ENCODE measurements at regions not wholly inside any gene's neighbourhood (a gene's known extent, or its start where the extent isn't known, plus 50 kb on each side); places are given as distances from the start of the nearest gene placed in this dataset.

DNA sequence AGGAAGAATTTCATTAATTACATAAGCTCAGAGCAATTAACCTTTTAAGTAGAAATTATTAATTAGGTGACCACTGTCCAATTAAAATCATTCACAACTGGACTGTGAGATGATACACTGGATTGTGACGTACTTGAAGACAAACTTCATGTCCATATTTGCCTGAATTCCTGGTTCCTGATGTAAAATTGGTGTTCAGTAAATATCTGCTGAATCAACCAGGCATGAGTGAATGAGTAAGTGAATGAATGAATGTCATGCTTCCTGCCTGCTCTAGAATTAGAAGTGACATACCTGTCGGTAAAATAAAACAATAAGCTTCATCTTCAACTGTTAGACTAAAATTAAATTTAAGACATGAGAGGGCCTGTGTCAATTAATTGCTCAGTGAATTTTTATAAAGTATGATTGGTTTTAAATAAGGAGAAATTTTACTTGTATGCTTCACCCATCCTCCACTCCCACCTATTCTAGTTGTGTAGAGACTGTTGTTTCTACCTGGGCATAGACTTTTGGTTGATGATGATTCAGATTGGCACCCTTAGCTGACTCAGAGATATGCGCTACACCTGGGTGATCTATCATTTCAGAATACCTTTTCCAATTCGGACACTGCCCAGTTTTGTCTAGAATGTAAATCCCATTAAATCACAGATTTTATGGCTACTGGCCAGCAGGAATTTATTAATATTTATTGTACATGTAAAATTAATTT is 56.9 kb upstream of the PTGS2 start:
- Histone ChIP-seq H3K4me3 (ENCODE audit: insufficient read depth, low read depth, low read length) (no peak overlapping the region), H4K91ac (ENCODE audit: insufficient read depth, low read depth, low read length) (no peak overlapping the region), H3K27me3 (ENCODE audit: control insufficient read depth, insufficient read depth, low read length) (no peaks in the 10 kb centered on the region), H2AK9ac (replicated peaks; ENCODE audit: low read depth, low read length, poor library complexity) (no peak overlapping the region), H2BK20ac (ENCODE audit: low read depth, low read length) (no peak overlapping the region), H2BK120ac (ENCODE audit: low read depth, low read length) (no peak overlapping the region), H2BK5ac (ENCODE audit: low read depth, low read length, poor library complexity, severe bottlenecking) (no peak overlapping the region), H2AK5ac (ENCODE audit: low read depth, low read length) (no peak overlapping the region), H3K27ac (ENCODE audit: insufficient read depth, low read length) (no peak overlapping the region), H2AFZ (replicated peaks; ENCODE audit: low read length, poor library complexity) (no peak overlapping the region), H4K8ac (ENCODE audit: low read depth in 2 of 2, low read length in 2 of 2) (no peak overlapping the region), H3K4ac (ENCODE audit: low read depth, low read length) (no peak overlapping the region), H3K56ac (ENCODE audit: extremely low read depth, insufficient read depth, low read length) (no peak overlapping the region), H4K5ac (ENCODE audit: low read depth, low read length) (no peak overlapping the region), H2BK15ac (ENCODE audit: low read depth, low read length) (no peak overlapping the region), H3K36me3 (ENCODE audit: control insufficient read depth, insufficient read depth, low read length) (no peaks in the 10 kb centered on the region), H3K9me1 (ENCODE audit: insufficient read depth, low read length) (no peaks in the 10 kb centered on the region), H3K23ac (ENCODE audit: low read depth, low read length) (no peak overlapping the region), H3K18ac (ENCODE audit: low read depth, low read length) (no peak overlapping the region), H3K79me1 (ENCODE audit: low read depth in 1 of 2, low read length in 2 of 2) (no peaks in the 10 kb centered on the region), H3K4me2 (ENCODE audit: low read depth, low read length) (no peak overlapping the region), H3K14ac (replicated peaks; ENCODE audit: low read depth, low read length) (no peak overlapping the region), H3K9me3 (ENCODE audit: control insufficient read depth, insufficient read depth, low read length) (no peaks in the 10 kb centered on the region), H4K20me1 (ENCODE audit: insufficient read depth, low read length) (no peaks in the 10 kb centered on the region), H3K9ac (ENCODE audit: low read depth, low read length) (no peak overlapping the region), H3K4me1 (ENCODE audit: control insufficient read depth, insufficient read depth, low read length) (no peaks in the 10 kb centered on the region)
- WGBS, 2 experiments (ENCODE audit: extremely low coverage in 2 of 2, insufficient read length in 1 of 2), result no CpG with 5 or more reads among the region's 4 CpGs
- intact Hi-C loops (cut with micrococcal nuclease), result no loop called here
- DNase-seq (no peak), ATAC-seq (ENCODE audit: low read depth) (no peak)
- TF ChIP-seq CEBPB (IDR thresholded peaks at IDR 0.05; ENCODE audit: low read depth, low read length) (no peak), CHD1 (IDR thresholded peaks at IDR 0.05; ENCODE audit: low read depth, low read length) (no peak), MXI1 (IDR thresholded peaks at IDR 0.05; ENCODE audit: borderline replicate concordance, low read depth, low read length) (no peak), BHLHE40 (IDR thresholded peaks at IDR 0.05; ENCODE audit: low read depth, low read length) (no peak), MAFK (IDR thresholded peaks at IDR 0.05; ENCODE audit: low read depth, low read length) (no peak), ELK1 (IDR thresholded peaks at IDR 0.05; ENCODE audit: borderline replicate concordance, low read depth, low read length) (no peak), SMC3 (IDR thresholded peaks at IDR 0.05; ENCODE audit: low read depth, low read length) (no peak), POLR2A (IDR thresholded peaks at IDR 0.05; ENCODE audit: low read depth, low read length) (no peak), NFE2L2 (IDR thresholded peaks at IDR 0.05; ENCODE audit: low read depth, low read length) (no peak), MAZ (IDR thresholded peaks at IDR 0.05; ENCODE audit: borderline replicate concordance, low read depth, low read length) (no peak), RCOR1 (IDR thresholded peaks at IDR 0.05; ENCODE audit: insufficient replicate concordance, low read length) (no peak), RFX5 (IDR thresholded peaks at IDR 0.05; ENCODE audit: low read depth, low read length) (no peak), RAD21 (IDR thresholded peaks at IDR 0.05; ENCODE audit: low read length) (no peak), FOS (IDR thresholded peaks at IDR 0.05; ENCODE audit: low read depth, low read length) (no peak)
- TF ChIP-seq, protein P1, sequence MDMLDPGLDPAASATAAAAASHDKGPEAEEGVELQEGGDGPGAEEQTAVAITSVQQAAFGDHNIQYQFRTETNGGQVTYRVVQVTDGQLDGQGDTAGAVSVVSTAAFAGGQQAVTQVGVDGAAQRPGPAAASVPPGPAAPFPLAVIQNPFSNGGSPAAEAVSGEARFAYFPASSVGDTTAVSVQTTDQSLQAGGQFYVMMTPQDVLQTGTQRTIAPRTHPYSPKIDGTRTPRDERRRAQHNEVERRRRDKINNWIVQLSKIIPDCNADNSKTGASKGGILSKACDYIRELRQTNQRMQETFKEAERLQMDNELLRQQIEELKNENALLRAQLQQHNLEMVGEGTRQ (IDR thresholded peaks at IDR 0.05; ENCODE audit: low read depth, low read length), result no peak
- TF ChIP-seq, protein P2, sequence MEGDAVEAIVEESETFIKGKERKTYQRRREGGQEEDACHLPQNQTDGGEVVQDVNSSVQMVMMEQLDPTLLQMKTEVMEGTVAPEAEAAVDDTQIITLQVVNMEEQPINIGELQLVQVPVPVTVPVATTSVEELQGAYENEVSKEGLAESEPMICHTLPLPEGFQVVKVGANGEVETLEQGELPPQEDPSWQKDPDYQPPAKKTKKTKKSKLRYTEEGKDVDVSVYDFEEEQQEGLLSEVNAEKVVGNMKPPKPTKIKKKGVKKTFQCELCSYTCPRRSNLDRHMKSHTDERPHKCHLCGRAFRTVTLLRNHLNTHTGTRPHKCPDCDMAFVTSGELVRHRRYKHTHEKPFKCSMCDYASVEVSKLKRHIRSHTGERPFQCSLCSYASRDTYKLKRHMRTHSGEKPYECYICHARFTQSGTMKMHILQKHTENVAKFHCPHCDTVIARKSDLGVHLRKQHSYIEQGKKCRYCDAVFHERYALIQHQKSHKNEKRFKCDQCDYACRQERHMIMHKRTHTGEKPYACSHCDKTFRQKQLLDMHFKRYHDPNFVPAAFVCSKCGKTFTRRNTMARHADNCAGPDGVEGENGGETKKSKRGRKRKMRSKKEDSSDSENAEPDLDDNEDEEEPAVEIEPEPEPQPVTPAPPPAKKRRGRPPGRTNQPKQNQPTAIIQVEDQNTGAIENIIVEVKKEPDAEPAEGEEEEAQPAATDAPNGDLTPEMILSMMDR (conservative IDR thresholded peaks at IDR 0.05; ENCODE audit: low read depth, low read length), result no peak
- no TSS peak for BruUV-seq (replicated peaks)
- dilution Hi-C loops (cut with HindIII; ENCODE audit: low sequenced_read_pairs, unreplicated experiment), result no loop called here
- ChIA-PET POLR2A (ENCODE audit: unreplicated experiment) (interaction anchor here (0.6 kb wide), 1 partner anchor 8 kb away, joined by 5 read pairs; no protein-coding TSS in a partner anchor), CTCF (interaction anchor here (1.8 kb wide), 1 partner anchor 14 kb away, joined by 5 read pairs; no protein-coding TSS in a partner anchor)
- in situ Hi-C loops (cut with MboI; ENCODE audit: low sequenced_read_pairs), result no loop called here
